ENCODE measurements at regions not wholly inside any gene's neighbourhood (a gene's known extent, or its start where the extent isn't known, plus 50 kb on each side); places are given as distances from the start of the nearest gene placed in this dataset.

- no peak for TF ChIP-seq POLR2A (IDR thresholded peaks at IDR 0.05)
- no peak for TF ChIP-seq CTCF (IDR thresholded peaks at IDR 0.05)
- TF ChIP-seq POLR2AphosphoS5 (IDR thresholded peaks at IDR 0.05) = no peak
- TF ChIP-seq EP300 (IDR thresholded peaks at IDR 0.05) = no peak
Measured at GRCh38 chr12:82120901-82121300, 237.3 kb downstream of the CCDC59 start.

All from upper lobe of left lung (tissue), 4 donors.